Transverse colon (tissue), 1 donor: ENCODE measurements at regions not wholly inside any gene's neighbourhood (a gene's known extent, or its start where the extent isn't known, plus 50 kb on each side); places are given as distances from the start of the nearest gene placed in this dataset.

Experiments used
- EP300 ChIP-seq: sonication (generic); formaldehyde crosslinking; IDR thresholded peaks from one replicate; pipeline ENCODE4 v1.6.1; 2017; ENCODE audit warnings: antibody characterized with exemption, low read depth
- POLR2A ChIP-seq: fragments of 450-650 bp; IDR thresholded peaks from one replicate; pipeline ENCODE4 v1.6.1; 2016; ENCODE audit warnings: antibody characterized with exemption, mild to moderate bottlenecking, moderate library complexity

DNA sequence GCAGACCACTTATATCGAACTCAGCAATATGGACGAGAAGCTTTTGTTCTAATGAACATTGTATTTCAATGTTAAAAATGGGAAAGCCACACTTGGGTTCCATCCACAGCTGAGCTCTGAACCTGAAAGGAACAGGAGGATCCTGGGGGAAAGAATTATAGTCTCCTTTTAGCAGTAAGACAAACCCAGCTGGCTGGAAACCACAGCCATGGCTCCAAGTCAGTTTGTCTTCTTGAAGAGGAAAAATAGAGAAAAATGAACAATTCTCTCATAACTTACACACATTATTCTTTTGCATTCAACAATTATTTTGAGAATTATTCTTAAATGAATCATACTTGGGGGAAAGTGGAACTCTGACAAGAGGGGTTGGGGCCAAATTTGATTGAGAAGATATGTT, 149.2 kb upstream of the VEPH1 start:
- TF ChIP-seq EP300 (no peak), POLR2A (no peak)
